ENCODE measurements at regions not wholly inside any gene's neighbourhood (a gene's known extent, or its start where the extent isn't known, plus 50 kb on each side); places are given as distances from the start of the nearest gene placed in this dataset.

DNA sequence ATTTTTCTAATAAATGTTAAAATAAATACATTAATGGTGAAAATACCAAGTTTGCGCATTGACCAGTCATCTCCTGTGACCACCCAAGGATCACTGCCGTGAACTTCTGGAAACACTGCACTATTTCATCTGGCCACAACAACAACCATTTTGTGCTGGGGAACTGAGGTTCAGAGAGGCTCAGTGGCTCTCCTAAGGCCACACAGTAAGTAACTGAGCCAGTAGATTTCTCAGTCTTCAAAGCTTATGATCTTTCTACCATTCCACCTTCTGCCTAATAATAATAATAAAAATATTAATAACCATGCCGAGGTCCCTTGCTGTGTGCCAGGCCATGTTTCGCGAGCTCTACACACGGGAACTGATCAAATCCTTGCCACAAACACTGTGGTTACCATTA lies 182.0 kb downstream of the IRF8 start:
- Histone ChIP-seq H4K20me1 (ENCODE audit: control insufficient read depth, insufficient read depth) (no peaks in the 10 kb centered on the region), H3K36me3 (ENCODE audit: control insufficient read depth in 2 of 2, insufficient read depth in 2 of 2, low read length in 1 of 2) (no peaks in the 10 kb centered on the region), H3K9ac (ENCODE audit: control insufficient read depth, insufficient read depth, low read length) (no peak overlapping the region), H3K27me3 (replicated peaks in 1 of 2; ENCODE audit: control insufficient read depth in 2 of 2, insufficient read depth in 2 of 2, low read length in 1 of 2) (no peaks in the 10 kb centered on the region; a peak in 2 of 4 replicates), H3K4me3 (no peak overlapping the region), H3K4me1 (ENCODE audit: control insufficient read depth, insufficient read depth, low read length) (no peaks in the 10 kb centered on the region), H3K4me2 (ENCODE audit: control insufficient read depth, insufficient read depth) (no peak overlapping the region), H3K79me2 (ENCODE audit: control insufficient read depth, insufficient read depth, low read length) (no peaks in the 10 kb centered on the region), H3K27ac (ENCODE audit: control insufficient read depth, insufficient read depth) (no peak overlapping the region), H2AFZ (ENCODE audit: control insufficient read depth, low read depth, low read length) (no peak overlapping the region), H3K9me3 (replicated peaks; ENCODE audit: control insufficient read depth, insufficient read depth, low read length) (no peaks in the 10 kb centered on the region)
- no TSS peak for BruUV-seq (replicated peaks)
- ATAC-seq (no peak), FAIRE-seq (no peak), DNase-seq (ENCODE audit: low read depth, low spot score) (no peak)
- 41% methylated on average over 6 of the region's 6 CpGs for WGBS (ENCODE audit: insufficient coverage, insufficient replicate concordance, low lambda C conversion rate, missing lambda C conversion rate)
- TF ChIP-seq, protein P1, sequence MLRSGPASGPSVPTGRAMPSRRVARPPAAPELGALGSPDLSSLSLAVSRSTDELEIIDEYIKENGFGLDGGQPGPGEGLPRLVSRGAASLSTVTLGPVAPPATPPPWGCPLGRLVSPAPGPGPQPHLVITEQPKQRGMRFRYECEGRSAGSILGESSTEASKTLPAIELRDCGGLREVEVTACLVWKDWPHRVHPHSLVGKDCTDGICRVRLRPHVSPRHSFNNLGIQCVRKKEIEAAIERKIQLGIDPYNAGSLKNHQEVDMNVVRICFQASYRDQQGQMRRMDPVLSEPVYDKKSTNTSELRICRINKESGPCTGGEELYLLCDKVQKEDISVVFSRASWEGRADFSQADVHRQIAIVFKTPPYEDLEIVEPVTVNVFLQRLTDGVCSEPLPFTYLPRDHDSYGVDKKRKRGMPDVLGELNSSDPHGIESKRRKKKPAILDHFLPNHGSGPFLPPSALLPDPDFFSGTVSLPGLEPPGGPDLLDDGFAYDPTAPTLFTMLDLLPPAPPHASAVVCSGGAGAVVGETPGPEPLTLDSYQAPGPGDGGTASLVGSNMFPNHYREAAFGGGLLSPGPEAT (IDR thresholded peaks at IDR 0.05; ENCODE audit: low read depth), result no peak
- TF ChIP-seq TCF3 (IDR thresholded peaks at IDR 0.05; ENCODE audit: borderline replicate concordance, insufficient read depth, low read depth, low read length) (no peak), RBBP5 (conservative IDR thresholded peaks at IDR 0.05) (no peak), CBX5 (IDR thresholded peaks at IDR 0.05; ENCODE audit: low read depth) (no peak), SMAD1 (IDR thresholded peaks at IDR 0.05; ENCODE audit: low read depth, partially characterized antibody) (no peak), ZSCAN29 (IDR thresholded peaks at IDR 0.05) (no peak), ESRRA (IDR thresholded peaks at IDR 0.05; ENCODE audit: low read length) (no peak), ZNF274 (IDR thresholded peaks at IDR 0.05; ENCODE audit: insufficient read depth, insufficient read length) (no peak), NFYB (IDR thresholded peaks at IDR 0.05; ENCODE audit: insufficient read depth, low read depth, low read length) (no peak), SPI1 (IDR thresholded peaks at IDR 0.05; ENCODE audit: borderline replicate concordance, insufficient read depth, low read depth, low read length) (no peak), ZBED1 (IDR thresholded peaks at IDR 0.05; ENCODE audit: borderline replicate concordance) (no peak), EZH2 (IDR thresholded peaks at IDR 0.05; ENCODE audit: borderline replicate concordance, control insufficient read depth, low read depth, low read length) (no peak), ATF7 (IDR thresholded peaks at IDR 0.05; ENCODE audit: low read depth) (no peak), SIX5 (IDR thresholded peaks at IDR 0.05; ENCODE audit: low read depth, low read length, severe bottlenecking) (no peak)
- TF ChIP-seq, protein P2, sequence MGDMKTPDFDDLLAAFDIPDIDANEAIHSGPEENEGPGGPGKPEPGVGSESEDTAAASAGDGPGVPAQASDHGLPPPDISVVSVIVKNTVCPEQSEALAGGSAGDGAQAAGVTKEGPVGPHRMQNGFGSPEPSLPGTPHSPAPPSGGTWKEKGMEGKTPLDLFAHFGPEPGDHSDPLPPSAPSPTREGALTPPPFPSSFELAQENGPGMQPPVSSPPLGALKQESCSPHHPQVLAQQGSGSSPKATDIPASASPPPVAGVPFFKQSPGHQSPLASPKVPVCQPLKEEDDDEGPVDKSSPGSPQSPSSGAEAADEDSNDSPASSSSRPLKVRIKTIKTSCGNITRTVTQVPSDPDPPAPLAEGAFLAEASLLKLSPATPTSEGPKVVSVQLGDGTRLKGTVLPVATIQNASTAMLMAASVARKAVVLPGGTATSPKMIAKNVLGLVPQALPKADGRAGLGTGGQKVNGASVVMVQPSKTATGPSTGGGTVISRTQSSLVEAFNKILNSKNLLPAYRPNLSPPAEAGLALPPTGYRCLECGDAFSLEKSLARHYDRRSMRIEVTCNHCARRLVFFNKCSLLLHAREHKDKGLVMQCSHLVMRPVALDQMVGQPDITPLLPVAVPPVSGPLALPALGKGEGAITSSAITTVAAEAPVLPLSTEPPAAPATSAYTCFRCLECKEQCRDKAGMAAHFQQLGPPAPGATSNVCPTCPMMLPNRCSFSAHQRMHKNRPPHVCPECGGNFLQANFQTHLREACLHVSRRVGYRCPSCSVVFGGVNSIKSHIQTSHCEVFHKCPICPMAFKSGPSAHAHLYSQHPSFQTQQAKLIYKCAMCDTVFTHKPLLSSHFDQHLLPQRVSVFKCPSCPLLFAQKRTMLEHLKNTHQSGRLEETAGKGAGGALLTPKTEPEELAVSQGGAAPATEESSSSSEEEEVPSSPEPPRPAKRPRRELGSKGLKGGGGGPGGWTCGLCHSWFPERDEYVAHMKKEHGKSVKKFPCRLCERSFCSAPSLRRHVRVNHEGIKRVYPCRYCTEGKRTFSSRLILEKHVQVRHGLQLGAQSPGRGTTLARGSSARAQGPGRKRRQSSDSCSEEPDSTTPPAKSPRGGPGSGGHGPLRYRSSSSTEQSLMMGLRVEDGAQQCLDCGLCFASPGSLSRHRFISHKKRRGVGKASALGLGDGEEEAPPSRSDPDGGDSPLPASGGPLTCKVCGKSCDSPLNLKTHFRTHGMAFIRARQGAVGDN (IDR thresholded peaks at IDR 0.05), result no peak
- TF ChIP-seq, protein P3, sequence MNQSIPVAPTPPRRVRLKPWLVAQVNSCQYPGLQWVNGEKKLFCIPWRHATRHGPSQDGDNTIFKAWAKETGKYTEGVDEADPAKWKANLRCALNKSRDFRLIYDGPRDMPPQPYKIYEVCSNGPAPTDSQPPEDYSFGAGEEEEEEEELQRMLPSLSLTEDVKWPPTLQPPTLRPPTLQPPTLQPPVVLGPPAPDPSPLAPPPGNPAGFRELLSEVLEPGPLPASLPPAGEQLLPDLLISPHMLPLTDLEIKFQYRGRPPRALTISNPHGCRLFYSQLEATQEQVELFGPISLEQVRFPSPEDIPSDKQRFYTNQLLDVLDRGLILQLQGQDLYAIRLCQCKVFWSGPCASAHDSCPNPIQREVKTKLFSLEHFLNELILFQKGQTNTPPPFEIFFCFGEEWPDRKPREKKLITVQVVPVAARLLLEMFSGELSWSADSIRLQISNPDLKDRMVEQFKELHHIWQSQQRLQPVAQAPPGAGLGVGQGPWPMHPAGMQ (IDR thresholded peaks at IDR 0.05; ENCODE audit: borderline replicate concordance), result no peak
- TF ChIP-seq, protein P4, sequence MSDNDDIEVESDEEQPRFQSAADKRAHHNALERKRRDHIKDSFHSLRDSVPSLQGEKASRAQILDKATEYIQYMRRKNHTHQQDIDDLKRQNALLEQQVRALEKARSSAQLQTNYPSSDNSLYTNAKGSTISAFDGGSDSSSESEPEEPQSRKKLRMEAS (IDR thresholded peaks at IDR 0.05; ENCODE audit: low read depth, low read length), result no peak
- in situ Hi-C loops (cut with MboI), result no loop called here
- POLR2A ChIA-PET, result no interaction called here
- CTCF ChIA-PET, result interaction anchor here (0.8 kb wide), 1 partner anchor 11 kb away, joined by 3 read pairs; no protein-coding TSS in a partner anchor
- RAD21 ChIA-PET (ENCODE audit: unreplicated experiment), result interaction anchor here (0.6 kb wide), 1 partner anchor 11 kb away, joined by 3 read pairs; no protein-coding TSS in a partner anchor
- SMC1A ChIA-PET (ENCODE audit: uncharacterized antibody, unreplicated experiment), result no interaction called here
- intact Hi-C loops (cut with micrococcal nuclease; ENCODE audit: unreplicated experiment), result no loop called here

All from GM12878 (cell line).